GM06990 (cell line): ENCODE measurements at regions not wholly inside any gene's neighbourhood (a gene's known extent, or its start where the extent isn't known, plus 50 kb on each side); places are given as distances from the start of the nearest gene placed in this dataset.
"Not testable (repeated sequence)": the region's sequence is repeated elsewhere in the genome, so short reads cannot be mapped to it uniquely, and the experiment has no call there.

Source experiments
- DNase-seq: peaks from one replicate; pipeline ENCODE4 v3.0.0-alpha.2; 2011; ENCODE audit not compliant: insufficient read length; ENCODE audit errors: extremely low read depth
- H3K27me3 ChIP-seq: replicated peaks from 2 replicates; pipeline ENCODE4 v1.6.0; 2011; ENCODE audit warnings: low read length; ENCODE audit not compliant: control insufficient read depth, insufficient read depth
- H3K36me3 ChIP-seq: 2 replicates; pipeline ENCODE4 v1.5.1; 2011; ENCODE audit warnings: low read length; ENCODE audit not compliant: control insufficient read depth, insufficient read depth
- H3K4me3 ChIP-seq: replicated peaks from 2 replicates; pipeline ENCODE4 v1.5.1; 2011; ENCODE audit warnings: low read depth, mild to moderate bottlenecking, control low read depth, low read length
- CTCF ChIP-seq: IDR thresholded peaks from 2 replicates; pipeline ENCODE4 v1.5.1; 2011; ENCODE audit warnings: low read length, control low read depth, mild to moderate bottlenecking, inconsistent platforms; ENCODE audit not compliant: insufficient read depth, poor library complexity, severe bottlenecking

GRCh38 chr9:113734826-113735225 lies 141.3 kb upstream of the ZNF618 start:
- no peaks in the 10 kb centered on the region; the same call in none of the 2 replicates for H3K27me3 ChIP-seq

GRCh38 chr9:113737517-113738271 lies 138.4 kb upstream of the ZNF618 start:
- Histone ChIP-seq H3K4me3 (no peak overlapping the region), H3K36me3 (no peaks in the 10 kb centered on the region), H3K27me3 (no peaks in the 10 kb centered on the region)
- no peak for DNase-seq
- peak; percentile 67 for TF ChIP-seq CTCF

More at GRCh38 chr9:113734826-113735225, 141.3 kb upstream of the ZNF618 start:
- no peak for TF ChIP-seq CTCF
- DNase-seq = no peak
- no peaks in the 10 kb centered on the region for H3K36me3 ChIP-seq
- H3K4me3 ChIP-seq = no peak overlapping the region

GRCh38 chr9:113738496-113738892 lies 137.6 kb upstream of the ZNF618 start:
- no peaks in the 10 kb centered on the region for H3K27me3 ChIP-seq
- no peak for DNase-seq
- TF ChIP-seq CTCF = no peak
- H3K36me3 ChIP-seq = no peaks in the 10 kb centered on the region
- H3K4me3 ChIP-seq = no peak overlapping the region

- Histone ChIP-seq H3K27me3 (no peaks in the 10 kb centered on the region), H3K36me3 (no peaks in the 10 kb centered on the region), H3K4me3 (no peak overlapping the region)
- TF ChIP-seq CTCF = no peak
- no peak for DNase-seq
These were observed 137.1 kb upstream of the ZNF618 start for GRCh38 chr9:113738893-113739604.

- not testable (repeated sequence) for DNase-seq, H3K36me3 ChIP-seq, H3K4me3 ChIP-seq, H3K27me3 ChIP-seq
These were observed 136.3 kb upstream of the ZNF618 start for GRCh38 chr9:113739605-113740507.

- not testable (repeated sequence) for DNase-seq, H3K27me3 ChIP-seq, H3K4me3 ChIP-seq, H3K36me3 ChIP-seq
These were observed 135.3 kb upstream of the ZNF618 start for GRCh38 chr9:113740508-113741500.
